Endodermal cell (in vitro differentiated cells): ENCODE measurements at regions not wholly inside any gene's neighbourhood (a gene's known extent, or its start where the extent isn't known, plus 50 kb on each side); places are given as distances from the start of the nearest gene placed in this dataset.

Experiments used
- DNase-seq: peaks from one replicate; pipeline ENCODE4 v3.0.0-alpha.2; 2017
- H3K27ac ChIP-seq: 2 replicates; pipeline ENCODE4 v1.5.1; 2013; ENCODE audit warnings: mild to moderate bottlenecking, low read depth, low read length, moderate library complexity
- H3K27me3 ChIP-seq: 2 replicates; pipeline ENCODE4 v1.6.1; 2013; ENCODE audit warnings: mild to moderate bottlenecking, low read length, moderate library complexity; ENCODE audit not compliant: insufficient read depth, control insufficient read depth, poor library complexity, severe bottlenecking
- H3K36me3 ChIP-seq: 2 replicates; pipeline ENCODE4 v1.7.0; 2013; ENCODE audit warnings: mild to moderate bottlenecking, low read length, moderate library complexity; ENCODE audit not compliant: control insufficient read depth, insufficient read depth
- H3K4me1 ChIP-seq: one replicate; pipeline ENCODE4 v1.7.0; 2013; ENCODE audit warnings: low read length; ENCODE audit not compliant: control insufficient read depth, insufficient read depth
- H3K4me3 ChIP-seq: 2 replicates; pipeline ENCODE4 v1.5.1; 2013; ENCODE audit warnings: mild to moderate bottlenecking, low read length, moderate library complexity
- H3K9ac ChIP-seq: 2 replicates; pipeline ENCODE4 v1.6.1; 2013; ENCODE audit warnings: mild to moderate bottlenecking, low read length, moderate library complexity; ENCODE audit not compliant: poor library complexity, severe bottlenecking; ENCODE audit errors: extremely low read depth
- H3K9me3 ChIP-seq: 2 replicates; pipeline ENCODE4 v1.6.1; 2013; ENCODE audit warnings: mild to moderate bottlenecking, low read length, moderate library complexity; ENCODE audit not compliant: control insufficient read depth
- H3K27ac Mint-ChIP-seq: 2 replicates; pipeline ENCODE4 v1.8.0; 2020; ENCODE audit warnings: mixed read lengths
- H3K27me3 Mint-ChIP-seq: 2 replicates; pipeline ENCODE4 v1.8.0; 2021; ENCODE audit warnings: mild to moderate bottlenecking, mixed read lengths; ENCODE audit not compliant: insufficient read depth
- H3K36me3 Mint-ChIP-seq: 2 replicates; pipeline ENCODE4 v1.8.0; 2020; ENCODE audit warnings: low read depth, mixed read lengths
- H3K4me1 Mint-ChIP-seq: 2 replicates; pipeline ENCODE4 v1.8.0; 2020; ENCODE audit warnings: mixed read lengths
- H3K4me3 Mint-ChIP-seq: 2 replicates; pipeline ENCODE4 v1.8.0; 2020; ENCODE audit warnings: mild to moderate bottlenecking, moderate library complexity, mixed read lengths
- H3K9me3 Mint-ChIP-seq: 2 replicates; pipeline ENCODE4 v1.8.0; 2020; ENCODE audit warnings: mild to moderate bottlenecking, mixed read lengths
- CTCF ChIP-seq: fragments of 200-600 bp; sonication (generic); conservative IDR thresholded peaks from 2 replicates; pipeline ENCODE4 v1.5.0; 2021; ENCODE audit warnings: antibody characterized with exemption, mild to moderate bottlenecking
- WGBS, 2 experiments: methylation state at CpG; one replicate each; pipeline versions ENCODE4 v1.1.5 to v1.1.7; 2013; ENCODE audit warnings: missing lambda C conversion rate in 2 of 2, mixed read lengths in 1 of 2; ENCODE audit not compliant: insufficient coverage in 1 of 2, insufficient read length in 1 of 2; 5-methylcytosine and 5-hydroxymethylcytosine counted together

- no peaks in the 10 kb centered on the region for H3K27me3 Mint-ChIP-seq
- H3K36me3 ChIP-seq, result no peaks in the 10 kb centered on the region
- no CpG with 5 or more reads among the region's 1 CpG for WGBS, 2 experiments
Measured at GRCh38 chr7:121493553-121493952, 97.4 kb upstream of the FAM3C start.

GRCh38 chr7:121490309-121490708 lies 94.2 kb upstream of the FAM3C start:
- no peaks in the 10 kb centered on the region for H3K9me3 ChIP-seq
- no peak overlapping the region for H3K4me3 ChIP-seq
- H3K36me3 ChIP-seq, result no peaks in the 10 kb centered on the region
- no peaks in the 10 kb centered on the region for H3K9me3 Mint-ChIP-seq
- no peaks in the 10 kb centered on the region for H3K4me1 Mint-ChIP-seq
- no peaks in the 10 kb centered on the region for H3K27me3 Mint-ChIP-seq
- no peak overlapping the region for H3K27ac Mint-ChIP-seq
- DNase-seq, result no peak
- no peak overlapping the region for H3K9ac ChIP-seq
- no peaks in the 10 kb centered on the region for H3K27me3 ChIP-seq
- no peak overlapping the region for H3K27ac ChIP-seq
- no peak overlapping the region for H3K4me3 Mint-ChIP-seq
- no peaks in the 10 kb centered on the region for H3K36me3 Mint-ChIP-seq
- 95 to 100% methylated on average over 2 to 5 of the region's 5 CpGs for WGBS, 2 experiments
- H3K4me1 ChIP-seq, result no peaks in the 10 kb centered on the region
- no peak for TF ChIP-seq CTCF

More at GRCh38 chr7:121493553-121493952, 97.4 kb upstream of the FAM3C start:
- no peak overlapping the region for H3K27ac Mint-ChIP-seq
- peaks cover 14% of the 10 kb centered on the region for H3K9me3 Mint-ChIP-seq
- no peaks in the 10 kb centered on the region for H3K27me3 ChIP-seq
- H3K36me3 Mint-ChIP-seq, result peaks cover 3% of the 10 kb centered on the region
- H3K27ac ChIP-seq, result no peak overlapping the region
- no peaks in the 10 kb centered on the region for H3K4me1 Mint-ChIP-seq
- H3K4me1 ChIP-seq, result no peaks in the 10 kb centered on the region
- H3K9ac ChIP-seq, result no peak overlapping the region
- no peak overlapping the region for H3K4me3 Mint-ChIP-seq
- H3K4me3 ChIP-seq, result no peak overlapping the region
- peak; percentile 45 for TF ChIP-seq CTCF
- no peak for DNase-seq
- peaks cover 20% of the 10 kb centered on the region for H3K9me3 ChIP-seq

GRCh38 chr7:121489440-121489839 lies 93.3 kb upstream of the FAM3C start:
- Histone ChIP-seq H3K4me3 (no peak overlapping the region), H3K27me3 (no peaks in the 10 kb centered on the region), H3K36me3 (no peaks in the 10 kb centered on the region), H3K9me3 (no peaks in the 10 kb centered on the region), H3K9ac (no peak overlapping the region), H3K4me1 (no peaks in the 10 kb centered on the region), H3K27ac (no peak overlapping the region)
- Mint-ChIP-seq H3K27me3 (no peaks in the 10 kb centered on the region), H3K9me3 (no peaks in the 10 kb centered on the region), H3K4me1 (no peaks in the 10 kb centered on the region), H3K4me3 (no peak overlapping the region), H3K36me3 (no peaks in the 10 kb centered on the region), H3K27ac (no peak overlapping the region)
- TF ChIP-seq CTCF, result no peak
- DNase-seq, result no peak
- WGBS, 2 experiments, result 93% methylated on average over 2 of the region's 2 CpGs; no CpG with 5 or more reads in 1 of the 2 experiments
